OCI-LY7 (cell line): ENCODE measurements at regions not wholly inside any gene's neighbourhood (a gene's known extent, or its start where the extent isn't known, plus 50 kb on each side); places are given as distances from the start of the nearest gene placed in this dataset.

Experiments used
- BruUV-seq: library from RNA; stranded (reverse); fragments of 400-500 nt; replicated peaks from 2 replicates; lab custom pipeline; 2021; lab: Mats Ljungman, UMichigan
- CTCF ChIA-PET: fragments of 300-600 bp; sonication (Branson Sonifier 250); formaldehyde crosslinking; loops from one replicate; lab custom pipeline; 2022; ENCODE audit warnings: antibody characterized with exemption; ENCODE audit not compliant: unreplicated experiment; lab: Charles Lee
- POLR2A ChIA-PET: fragments of 300-600 bp; sonication (Branson Sonifier 250); formaldehyde crosslinking; loops from one replicate; lab custom pipeline; 2022; ENCODE audit warnings: antibody characterized with exemption; lab: Charles Lee
- DNase-seq: peaks from one replicate; pipeline ENCODE4 v3.0.0-alpha.2; 2015; ENCODE audit warnings: low spot score
- H2AFZ ChIP-seq: fragments of 200-600 bp; sonication (generic), shearing (Covaris generic); 2 replicates; pipeline ENCODE4 v1.6.1; 2014; ENCODE audit warnings: mild to moderate bottlenecking, antibody characterized with exemption, low read length, moderate library complexity
- H3K27ac ChIP-seq: fragments of 200-600 bp; sonication (generic); 2 replicates; pipeline ENCODE4 v1.5.1; 2014; ENCODE audit warnings: mixed run types, low read depth, mild to moderate bottlenecking, moderate library complexity, low read length, inconsistent platforms; ENCODE audit not compliant: poor library complexity, severe bottlenecking
- H3K36me3 ChIP-seq: fragments of 200-600 bp; sonication (generic); 2 replicates; pipeline ENCODE4 v1.6.1; 2014; ENCODE audit warnings: mild to moderate bottlenecking, antibody characterized with exemption, low read length, moderate library complexity, mixed read lengths; ENCODE audit not compliant: insufficient read depth
- H3K4me1 ChIP-seq: fragments of 200-600 bp; sonication (generic); 2 replicates; pipeline ENCODE4 v1.5.1; 2014; ENCODE audit warnings: mild to moderate bottlenecking, low read length; ENCODE audit not compliant: insufficient read depth, poor library complexity, severe bottlenecking
- H3K4me2 ChIP-seq: fragments of 200-600 bp; sonication (generic); 2 replicates; pipeline ENCODE4 v1.6.1; 2014; ENCODE audit warnings: mild to moderate bottlenecking, low read length
- H3K4me3 ChIP-seq: fragments of 200-600 bp; sonication (generic); 2 replicates; pipeline ENCODE4 v1.5.1; 2014; ENCODE audit warnings: mild to moderate bottlenecking, low read depth, low read length; ENCODE audit not compliant: poor library complexity, severe bottlenecking
- H3K79me2 ChIP-seq: fragments of 200-600 bp; sonication (generic); 2 replicates; pipeline ENCODE4 v1.6.1; 2016; ENCODE audit warnings: low read depth, mild to moderate bottlenecking, low read length, moderate library complexity, mixed read lengths; ENCODE audit not compliant: insufficient read depth
- H3K9me2 ChIP-seq: fragments of 200-600 bp; sonication (generic); 2 replicates; pipeline ENCODE4 v1.6.1; 2016; ENCODE audit warnings: mild to moderate bottlenecking, low read length, mixed read lengths; ENCODE audit not compliant: insufficient read depth
- H3K9me3 ChIP-seq: fragments of 200-600 bp; sonication (generic); 2 replicates; pipeline ENCODE4 v1.6.1; 2014; ENCODE audit warnings: mild to moderate bottlenecking, mixed run types, low read length, mixed read lengths
- H4K20me1 ChIP-seq: fragments of 200-600 bp; sonication (generic); 2 replicates; pipeline ENCODE4 v1.6.1; 2014; ENCODE audit warnings: mild to moderate bottlenecking, antibody characterized with exemption, low read length, moderate library complexity, mixed read lengths; ENCODE audit not compliant: insufficient read depth
- CTCF ChIP-seq: fragments of 200-600 bp; sonication (generic); conservative IDR thresholded peaks from 2 replicates; pipeline ENCODE4 v1.5.1; 2014; ENCODE audit warnings: mild to moderate bottlenecking, antibody characterized with exemption, low read length, moderate library complexity, mixed read lengths
- EZH2phosphoT487 ChIP-seq: fragments of 200-600 bp; sonication (generic); IDR thresholded peaks from 2 replicates; pipeline ENCODE4 v1.6.1; 2018; ENCODE audit warnings: low read depth, borderline replicate concordance, mild to moderate bottlenecking, mixed run types, antibody characterized with exemption, low read length, moderate library complexity, mixed read lengths
- intact Hi-C: fragments of 100-400 bp; cut with micrococcal nuclease; formaldehyde crosslinking; loops from one replicate; pipeline ENCODE4 v1.10.0; 2022; ENCODE audit not compliant: unreplicated experiment

GRCh38 chr5:163373436-163374084 is 63.8 kb upstream of the CCNG1 start:
- BruUV-seq = no TSS peak
- Histone ChIP-seq H2AFZ (no peak overlapping the region), H3K4me3 (no peak overlapping the region), H3K36me3 (no peaks in the 10 kb centered on the region), H4K20me1 (no peaks in the 10 kb centered on the region), H3K4me1 (no peaks in the 10 kb centered on the region), H3K79me2 (no peaks in the 10 kb centered on the region), H3K9me3 (no peaks in the 10 kb centered on the region), H3K27ac (no peak overlapping the region), H3K9me2 (no peaks in the 10 kb centered on the region), H3K4me2 (no peak overlapping the region)
- ChIA-PET POLR2A (no interaction called here), CTCF (no interaction called here)
- no peak for TF ChIP-seq CTCF
- no peak for TF ChIP-seq EZH2phosphoT487
- no peak for DNase-seq
- intact Hi-C loops = no loop called here

DNA sequence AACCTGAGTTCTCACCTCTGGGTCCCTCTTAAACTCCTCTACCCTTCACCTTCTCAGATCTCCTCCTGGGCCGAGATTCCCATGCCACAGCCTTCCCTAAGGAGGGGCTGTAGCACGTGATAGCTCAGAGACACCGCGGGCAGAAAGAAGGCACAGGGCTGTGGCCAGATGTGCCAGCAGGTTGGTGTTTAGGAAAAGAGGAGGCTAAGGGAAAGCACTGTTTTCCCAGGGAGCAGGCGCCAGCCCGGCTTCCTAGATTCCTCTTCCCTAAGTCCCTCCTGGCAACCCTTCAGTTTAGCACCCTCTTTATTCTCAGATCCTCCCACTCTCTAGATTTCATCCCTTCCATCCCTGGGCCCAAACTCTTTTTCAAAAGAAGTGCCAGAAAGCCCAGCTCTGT is 59.4 kb upstream of the CCNG1 start:
- no peak overlapping the region for H3K4me2 ChIP-seq
- CTCF ChIA-PET = no interaction called here
- no peaks in the 10 kb centered on the region for H3K9me3 ChIP-seq
- no peak overlapping the region for H3K4me3 ChIP-seq
- H2AFZ ChIP-seq = no peak overlapping the region
- no peaks in the 10 kb centered on the region for H3K4me1 ChIP-seq
- no peaks in the 10 kb centered on the region for H4K20me1 ChIP-seq
- POLR2A ChIA-PET = no interaction called here
- intact Hi-C loops = no loop called here
- TF ChIP-seq EZH2phosphoT487 (no peak), CTCF (no peak)
- H3K27ac ChIP-seq = no peak overlapping the region
- no peaks in the 10 kb centered on the region for H3K9me2 ChIP-seq
- no peaks in the 10 kb centered on the region for H3K79me2 ChIP-seq
- BruUV-seq = no TSS peak
- DNase-seq = no peak
- H3K36me3 ChIP-seq = no peaks in the 10 kb centered on the region

GRCh38 chr5:163379298-163380155 is 57.9 kb upstream of the CCNG1 start:
- H2AFZ ChIP-seq = no peak overlapping the region
- H3K36me3 ChIP-seq = no peaks in the 10 kb centered on the region
- no peaks in the 10 kb centered on the region for H4K20me1 ChIP-seq
- H3K9me3 ChIP-seq = no peaks in the 10 kb centered on the region
- BruUV-seq = no TSS peak
- no peaks in the 10 kb centered on the region for H3K4me1 ChIP-seq
- no peak for DNase-seq
- no peak overlapping the region for H3K27ac ChIP-seq
- TF ChIP-seq EZH2phosphoT487 = no peak
- no peak for TF ChIP-seq CTCF
- H3K4me2 ChIP-seq = no peak overlapping the region
- no peaks in the 10 kb centered on the region for H3K79me2 ChIP-seq
- no peaks in the 10 kb centered on the region for H3K9me2 ChIP-seq
- no peak overlapping the region for H3K4me3 ChIP-seq
- ChIA-PET POLR2A (no interaction called here), CTCF (no interaction called here)
- intact Hi-C loops = no loop called here
